GM19452 (cell line): ENCODE measurements at regions not wholly inside any gene's neighbourhood (a gene's known extent, or its start where the extent isn't known, plus 50 kb on each side); places are given as distances from the start of the nearest gene placed in this dataset.

Source experiments
- ATAC-seq: cut with Tn5 transposase; IDR thresholded peaks from one replicate; pipeline ENCODE4 v1.9.1; 2021; ENCODE audit not compliant: unreplicated experiment

- ATAC-seq: no peak
Measured at GRCh38 chr14:56918849-56919574, 108.7 kb upstream of the OTX2 start.

GRCh38 chr14:56905282-56905681 lies 95.0 kb upstream of the OTX2 start:
- ATAC-seq: no peak

GRCh38 chr14:56903304-56903969 lies 93.2 kb upstream of the OTX2 start:
- no peak for ATAC-seq

- ATAC-seq: no peak
Measured at GRCh38 chr14:56902385-56902784, 92.1 kb upstream of the OTX2 start.

- no peak for ATAC-seq
Measured at GRCh38 chr14:56900726-56901125, 90.4 kb upstream of the OTX2 start.

GRCh38 chr14:56899829-56900228 lies 89.5 kb upstream of the OTX2 start:
- no peak for ATAC-seq

- ATAC-seq: no peak
Measured at GRCh38 chr14:56896922-56897321, 86.6 kb upstream of the OTX2 start.

- no peak for ATAC-seq
Measured at GRCh38 chr14:56896231-56896630, 86.0 kb upstream of the OTX2 start.

GRCh38 chr14:56895154-56895553 lies 84.9 kb upstream of the OTX2 start:
- no peak for ATAC-seq

- no peak for ATAC-seq
Measured at GRCh38 chr14:56894591-56894991, 84.3 kb upstream of the OTX2 start.

- no peak for ATAC-seq
Measured at GRCh38 chr14:56892959-56893358, 82.7 kb upstream of the OTX2 start.

GRCh38 chr14:56891226-56891625 lies 80.9 kb upstream of the OTX2 start:
- ATAC-seq: no peak

GRCh38 chr14:56889705-56890104 lies 79.4 kb upstream of the OTX2 start:
- no peak for ATAC-seq

- ATAC-seq: no peak
Measured at GRCh38 chr14:56888274-56888673, 78.0 kb upstream of the OTX2 start.

GRCh38 chr14:56887216-56887615 lies 76.9 kb upstream of the OTX2 start:
- ATAC-seq: no peak

- no peak for ATAC-seq
Measured at GRCh38 chr14:56886471-56887062, 76.3 kb upstream of the OTX2 start.

GRCh38 chr14:56885825-56886224 lies 75.5 kb upstream of the OTX2 start:
- ATAC-seq: no peak

GRCh38 chr14:56884617-56885016 lies 74.3 kb upstream of the OTX2 start:
- ATAC-seq: no peak

- no peak for ATAC-seq
Measured at GRCh38 chr14:56881181-56881580, 70.9 kb upstream of the OTX2 start.

- no peak for ATAC-seq
Measured at GRCh38 chr14:56878766-56879165, 68.5 kb upstream of the OTX2 start.

- no peak for ATAC-seq
Measured at GRCh38 chr14:56875104-56875675, 64.9 kb upstream of the OTX2 start.

GRCh38 chr14:56874375-56874774 lies 64.1 kb upstream of the OTX2 start:
- no peak for ATAC-seq
